Chondrocyte (in vitro differentiated cells): ENCODE measurements at regions not wholly inside any gene's neighbourhood (a gene's known extent, or its start where the extent isn't known, plus 50 kb on each side); places are given as distances from the start of the nearest gene placed in this dataset.

Experiments used
- DNase-seq: peaks from one replicate; pipeline ENCODE4 v3.0.0; 2021; ENCODE audit warnings: mixed read lengths, low spot score
- H3K27ac Mint-ChIP-seq: one replicate; pipeline ENCODE4 v1.8.0; 2021; ENCODE audit warnings: mild to moderate bottlenecking, moderate library complexity, mixed read lengths; ENCODE audit not compliant: unreplicated experiment
- H3K27me3 Mint-ChIP-seq: 2 replicates; pipeline ENCODE4 v1.8.0; 2021; ENCODE audit warnings: low read depth, mixed read lengths
- H3K36me3 Mint-ChIP-seq: 2 replicates; pipeline ENCODE4 v1.8.0; 2021; ENCODE audit warnings: low read depth, mixed read lengths
- H3K4me1 Mint-ChIP-seq: 2 replicates; pipeline ENCODE4 v1.8.0; 2021; ENCODE audit warnings: low read depth, mild to moderate bottlenecking, mixed read lengths
- H3K4me3 Mint-ChIP-seq: one replicate; pipeline ENCODE4 v1.8.0; 2021; ENCODE audit warnings: mild to moderate bottlenecking, moderate library complexity, mixed read lengths; ENCODE audit not compliant: unreplicated experiment
- H3K9me3 Mint-ChIP-seq: 2 replicates; pipeline ENCODE4 v1.8.0; 2021; ENCODE audit warnings: low read depth, mixed read lengths
- TF ChIP-seq, protein P1 (sequence below): fragments of 200-600 bp; sonication (generic); IDR thresholded peaks from 2 replicates; pipeline ENCODE4 v1.5.0; 2021; ENCODE audit warnings: antibody characterized with exemption, mild to moderate bottlenecking, moderate library complexity

DNA sequence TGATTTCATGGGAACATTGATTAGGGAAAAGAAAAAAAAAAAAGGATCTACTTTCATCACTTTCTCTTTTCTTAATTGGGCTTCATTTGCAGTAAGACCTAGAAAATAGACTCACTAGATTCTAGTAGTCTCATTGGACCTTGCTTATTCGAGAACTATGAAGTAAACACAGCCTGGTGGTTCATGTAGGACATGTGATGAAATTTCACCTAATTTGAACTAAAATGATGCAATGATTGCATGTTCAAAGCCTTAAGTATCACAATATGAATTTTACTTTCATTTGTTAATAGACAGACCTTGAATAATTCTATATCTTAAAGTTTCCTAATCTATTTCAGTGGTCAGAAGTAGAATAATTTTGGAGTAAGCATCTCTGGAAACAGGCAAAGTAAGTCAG is 688.9 kb upstream of the NRXN1 start:
- Mint-ChIP-seq H3K36me3 (no peaks in the 10 kb centered on the region), H3K27ac (no peak overlapping the region), H3K4me3 (no peak overlapping the region), H3K27me3 (no peaks in the 10 kb centered on the region), H3K9me3 (no peaks in the 10 kb centered on the region), H3K4me1 (no peaks in the 10 kb centered on the region)
- TF ChIP-seq, protein P1, sequence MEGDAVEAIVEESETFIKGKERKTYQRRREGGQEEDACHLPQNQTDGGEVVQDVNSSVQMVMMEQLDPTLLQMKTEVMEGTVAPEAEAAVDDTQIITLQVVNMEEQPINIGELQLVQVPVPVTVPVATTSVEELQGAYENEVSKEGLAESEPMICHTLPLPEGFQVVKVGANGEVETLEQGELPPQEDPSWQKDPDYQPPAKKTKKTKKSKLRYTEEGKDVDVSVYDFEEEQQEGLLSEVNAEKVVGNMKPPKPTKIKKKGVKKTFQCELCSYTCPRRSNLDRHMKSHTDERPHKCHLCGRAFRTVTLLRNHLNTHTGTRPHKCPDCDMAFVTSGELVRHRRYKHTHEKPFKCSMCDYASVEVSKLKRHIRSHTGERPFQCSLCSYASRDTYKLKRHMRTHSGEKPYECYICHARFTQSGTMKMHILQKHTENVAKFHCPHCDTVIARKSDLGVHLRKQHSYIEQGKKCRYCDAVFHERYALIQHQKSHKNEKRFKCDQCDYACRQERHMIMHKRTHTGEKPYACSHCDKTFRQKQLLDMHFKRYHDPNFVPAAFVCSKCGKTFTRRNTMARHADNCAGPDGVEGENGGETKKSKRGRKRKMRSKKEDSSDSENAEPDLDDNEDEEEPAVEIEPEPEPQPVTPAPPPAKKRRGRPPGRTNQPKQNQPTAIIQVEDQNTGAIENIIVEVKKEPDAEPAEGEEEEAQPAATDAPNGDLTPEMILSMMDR: no peak
- no peak for DNase-seq

DNA sequence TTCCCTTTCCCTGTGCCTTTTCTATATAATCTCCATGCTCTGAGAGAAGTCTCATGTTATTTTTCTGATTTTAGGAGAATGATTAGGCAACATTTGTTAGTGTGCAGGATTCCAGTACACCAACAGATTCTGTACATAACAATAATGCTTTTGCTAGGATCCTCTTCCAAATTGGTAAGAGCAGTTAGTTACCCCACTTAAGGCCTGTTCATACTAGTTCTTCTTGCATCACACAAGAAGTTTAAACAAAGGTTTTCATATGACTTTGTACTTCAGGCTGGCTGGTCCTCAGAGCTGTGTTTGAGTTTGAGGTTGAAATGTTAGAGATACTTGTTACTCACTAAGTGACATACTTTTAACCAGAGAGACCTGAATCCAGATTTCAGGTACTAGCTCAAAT is 686.9 kb upstream of the NRXN1 start:
- no peak overlapping the region for H3K27ac Mint-ChIP-seq
- no peaks in the 10 kb centered on the region for H3K36me3 Mint-ChIP-seq
- DNase-seq: no peak
- H3K4me3 Mint-ChIP-seq: no peak overlapping the region
- H3K27me3 Mint-ChIP-seq: no peaks in the 10 kb centered on the region
- no peaks in the 10 kb centered on the region for H3K4me1 Mint-ChIP-seq
- TF ChIP-seq, protein P1: no peak
- peaks cover 5% of the 10 kb centered on the region for H3K9me3 Mint-ChIP-seq

DNA sequence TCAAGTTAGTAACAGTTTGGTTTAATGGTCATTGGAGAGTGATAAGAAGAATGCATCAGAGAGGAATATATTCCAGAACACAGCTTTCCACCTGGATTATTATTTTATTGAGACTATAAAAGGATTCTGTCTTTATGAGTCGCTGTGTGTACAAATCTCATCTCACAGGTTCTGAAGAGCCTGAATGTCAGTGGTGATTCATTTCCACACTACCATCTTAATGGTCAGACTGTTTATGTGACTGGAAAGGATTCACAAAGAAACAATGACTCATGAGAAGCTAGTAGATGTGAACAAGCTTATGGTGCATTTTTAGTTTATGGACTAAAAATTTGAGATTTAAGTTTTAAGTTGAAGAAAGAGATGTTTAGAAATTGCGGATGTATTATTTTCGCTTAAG is 685.4 kb upstream of the NRXN1 start:
- Mint-ChIP-seq H3K4me1 (no peaks in the 10 kb centered on the region), H3K36me3 (no peaks in the 10 kb centered on the region), H3K27ac (no peak overlapping the region), H3K9me3 (peaks cover 15% of the 10 kb centered on the region), H3K27me3 (no peaks in the 10 kb centered on the region), H3K4me3 (no peak overlapping the region)
- no peak for DNase-seq
- TF ChIP-seq, protein P1: no peak

DNA sequence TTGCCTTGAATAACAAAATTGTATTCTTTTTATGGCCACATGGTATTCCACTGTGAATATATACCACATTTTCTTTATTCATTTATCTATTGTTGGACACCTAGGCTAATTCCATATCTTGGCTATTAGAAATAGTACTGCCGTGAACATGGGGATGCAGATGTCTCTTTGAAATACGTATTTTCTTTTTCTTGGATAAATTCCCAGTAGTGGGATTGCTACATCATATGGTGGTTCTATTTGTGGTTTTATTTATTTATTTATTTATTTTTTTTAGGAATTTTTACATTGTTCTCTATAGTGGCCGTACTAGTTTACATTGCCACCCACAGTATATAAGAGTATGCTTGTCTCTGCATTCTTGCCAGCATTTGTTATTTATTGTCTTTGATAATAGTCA is 679.8 kb upstream of the NRXN1 start:
- TF ChIP-seq, protein P1: no peak

DNA sequence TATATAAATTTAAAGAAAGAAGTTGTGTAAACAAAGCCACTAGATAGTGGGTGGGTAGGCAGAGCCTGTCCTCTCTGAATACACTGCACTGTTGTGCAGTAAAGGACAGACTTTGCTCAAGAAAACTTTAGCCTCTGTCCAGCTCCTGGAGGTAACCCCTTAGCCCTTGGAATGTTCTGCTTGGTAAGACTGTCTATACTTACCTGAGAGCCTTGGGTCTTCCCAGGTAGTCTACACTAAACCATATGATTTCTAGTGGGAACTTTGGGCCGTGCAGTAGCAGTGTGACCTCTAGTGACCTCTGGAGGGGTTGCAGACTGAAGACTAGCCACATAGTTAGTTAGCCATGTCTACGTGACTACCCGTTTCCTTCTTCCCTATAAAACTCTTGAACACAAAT is 678.3 kb upstream of the NRXN1 start:
- DNase-seq: no peak
- peaks cover 2% of the 10 kb centered on the region for H3K27me3 Mint-ChIP-seq
- TF ChIP-seq, protein P1: no peak
- H3K36me3 Mint-ChIP-seq: no peaks in the 10 kb centered on the region
- no peak overlapping the region for H3K4me3 Mint-ChIP-seq
- peaks cover 15% of the 10 kb centered on the region for H3K9me3 Mint-ChIP-seq
- no peaks in the 10 kb centered on the region for H3K4me1 Mint-ChIP-seq
- no peak overlapping the region for H3K27ac Mint-ChIP-seq

More for the DNA sequence above, 679.8 kb upstream of the NRXN1 start:
- H3K27me3 Mint-ChIP-seq: no peaks in the 10 kb centered on the region
- H3K4me1 Mint-ChIP-seq: no peaks in the 10 kb centered on the region
- no peak overlapping the region for H3K4me3 Mint-ChIP-seq
- no peak for DNase-seq
- no peak overlapping the region for H3K27ac Mint-ChIP-seq
- no peaks in the 10 kb centered on the region for H3K36me3 Mint-ChIP-seq
- H3K9me3 Mint-ChIP-seq: peaks cover 15% of the 10 kb centered on the region
